ENCODE measurements at regions not wholly inside any gene's neighbourhood (a gene's known extent, or its start where the extent isn't known, plus 50 kb on each side); places are given as distances from the start of the nearest gene placed in this dataset.

- no peak for TF ChIP-seq TCF7L2 (IDR thresholded peaks at IDR 0.05; ENCODE audit: low read depth, low read length)
- no peak for TF ChIP-seq SIN3A (IDR thresholded peaks at IDR 0.05; ENCODE audit: borderline replicate concordance, insufficient read depth, low read depth, low read length)
- TF ChIP-seq POLR2AphosphoS5 (IDR thresholded peaks at IDR 0.05; ENCODE audit: low read depth, low read length), result no peak
- no peak for TF ChIP-seq CTCF (IDR thresholded peaks at IDR 0.05)
- no peak for TF ChIP-seq REST (IDR thresholded peaks at IDR 0.05; ENCODE audit: insufficient read depth in 1 of 2, low read depth in 2 of 2, low read length in 1 of 2)
- ChIA-PET POLR2A (no interaction called here), CTCF (no interaction called here)
- Histone ChIP-seq H3K27ac (ENCODE audit: low read length) (no peak overlapping the region), H3K36me3 (ENCODE audit: control insufficient read depth, insufficient read depth, low read length) (no peaks in the 10 kb centered on the region), H3K27me3 (ENCODE audit: control insufficient read depth, insufficient read depth, low read length) (peaks cover 3% of the 10 kb centered on the region; the same call in 1 of the 2 replicates), H3K4me3 (ENCODE audit: low read depth in 2 of 2, low read length in 2 of 2) (no peak overlapping the region), H3K4me1 (ENCODE audit: control insufficient read depth, insufficient read depth, low read length) (no peaks in the 10 kb centered on the region), H3K9me3 (ENCODE audit: control insufficient read depth, insufficient read depth, low read depth, low read length) (no peaks in the 10 kb centered on the region)
- DNase-seq (ENCODE audit: low read depth, low spot score) (no peak), ATAC-seq (no peak)
- in situ Hi-C loops (cut with HindIII; ENCODE audit: low pct_unique_long_range_greater_than_20kb, low sequenced_read_pairs), result no loop called here
- intact Hi-C loops (cut with micrococcal nuclease; ENCODE audit: unreplicated experiment), result no loop called here
- BruUV-seq (replicated peaks), result no TSS peak
These were observed 56.8 kb upstream of the GRIA4 start for GRCh38 chr11:105553025-105553424.

DNA sequence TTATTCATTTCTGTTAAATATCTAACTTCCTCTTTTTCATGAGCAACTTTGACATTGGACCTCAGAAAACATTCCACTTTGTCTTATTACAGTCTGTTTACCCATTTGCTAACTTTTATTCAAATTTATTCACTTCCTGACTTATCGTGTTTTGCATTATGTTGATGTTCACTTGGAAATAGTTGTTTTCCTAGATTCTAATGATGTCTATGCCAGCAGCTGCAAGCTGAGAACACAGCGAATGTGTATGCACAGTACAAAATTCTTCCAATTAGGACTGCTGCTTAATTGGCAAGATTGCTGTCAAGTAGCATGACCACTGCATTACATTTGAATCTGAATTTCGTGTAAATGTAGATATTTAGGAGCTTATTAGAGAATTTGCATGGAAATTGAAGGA is 61.5 kb upstream of the GRIA4 start:
- in situ Hi-C loops (cut with HindIII; ENCODE audit: low pct_unique_long_range_greater_than_20kb, low sequenced_read_pairs), result no loop called here
- no TSS peak for BruUV-seq (replicated peaks)
- TF ChIP-seq TCF7L2 (IDR thresholded peaks at IDR 0.05; ENCODE audit: low read depth, low read length), result no peak
- no peak for TF ChIP-seq POLR2AphosphoS5 (IDR thresholded peaks at IDR 0.05; ENCODE audit: low read depth, low read length)
- TF ChIP-seq SIN3A (IDR thresholded peaks at IDR 0.05; ENCODE audit: borderline replicate concordance, insufficient read depth, low read depth, low read length), result no peak
- no peak for TF ChIP-seq CTCF (IDR thresholded peaks at IDR 0.05)
- no peak for TF ChIP-seq REST (IDR thresholded peaks at IDR 0.05; ENCODE audit: insufficient read depth in 1 of 2, low read depth in 2 of 2, low read length in 1 of 2)
- Histone ChIP-seq H3K4me3 (ENCODE audit: low read depth in 2 of 2, low read length in 2 of 2) (no peak overlapping the region), H3K27me3 (ENCODE audit: control insufficient read depth, insufficient read depth, low read length) (peaks cover 3% of the 10 kb centered on the region; the same call in 1 of the 2 replicates), H3K9me3 (ENCODE audit: control insufficient read depth, insufficient read depth, low read depth, low read length) (no peaks in the 10 kb centered on the region), H3K27ac (ENCODE audit: low read length) (no peak overlapping the region), H3K36me3 (ENCODE audit: control insufficient read depth, insufficient read depth, low read length) (no peaks in the 10 kb centered on the region), H3K4me1 (ENCODE audit: control insufficient read depth, insufficient read depth, low read length) (no peaks in the 10 kb centered on the region)
- ChIA-PET POLR2A (no interaction called here), CTCF (no interaction called here)
- ATAC-seq (no peak), DNase-seq (ENCODE audit: low read depth, low spot score) (no peak)
- intact Hi-C loops (cut with micrococcal nuclease; ENCODE audit: unreplicated experiment), result no loop called here
